ENCODE measurements at regions not wholly inside any gene's neighbourhood (a gene's known extent, or its start where the extent isn't known, plus 50 kb on each side); places are given as distances from the start of the nearest gene placed in this dataset.

- DNase-seq (ENCODE audit: low read depth in 4 of 4, low spot score in 3 of 4) = peak; percentile 36 to 42 (median 38)
Observed at GRCh38 chr18:68035774-68036522, 519.4 kb upstream of the DSEL start.

GRCh38 chr18:68034296-68034695 lies 517.8 kb upstream of the DSEL start:
- no peak for DNase-seq (ENCODE audit: low read depth in 4 of 4, low spot score in 3 of 4)

GRCh38 chr18:68033466-68033865 lies 516.9 kb upstream of the DSEL start:
- DNase-seq (ENCODE audit: low read depth in 4 of 4, low spot score in 3 of 4) = no peak

GRCh38 chr18:68024716-68025115 lies 508.2 kb upstream of the DSEL start:
- no peak for DNase-seq (ENCODE audit: low read depth in 4 of 4, low spot score in 3 of 4)

GRCh38 chr18:68017385-68017784 lies 500.9 kb upstream of the DSEL start:
- DNase-seq (ENCODE audit: low read depth in 4 of 4, low spot score in 3 of 4) = no peak

- DNase-seq (ENCODE audit: low read depth in 4 of 4, low spot score in 3 of 4) = no peak
Observed at GRCh38 chr18:67997496-67997895, 481.0 kb upstream of the DSEL start.

- DNase-seq (ENCODE audit: low read depth in 4 of 4, low spot score in 3 of 4) = no peak
Observed at GRCh38 chr18:67995769-67996168, 479.2 kb upstream of the DSEL start.

- DNase-seq (ENCODE audit: low read depth in 4 of 4, low spot score in 3 of 4) = no peak
Observed at GRCh38 chr18:67980241-67980640, 463.7 kb upstream of the DSEL start.

GRCh38 chr18:67977067-67977616 lies 460.6 kb upstream of the DSEL start:
- no peak for DNase-seq (ENCODE audit: low read depth in 4 of 4, low spot score in 3 of 4)

GRCh38 chr18:67973916-67974315 lies 457.4 kb upstream of the DSEL start:
- DNase-seq (ENCODE audit: low read depth in 4 of 4, low spot score in 3 of 4) = no peak

GRCh38 chr18:67969458-67969857 lies 452.9 kb upstream of the DSEL start:
- no peak for DNase-seq (ENCODE audit: low read depth in 4 of 4, low spot score in 3 of 4)

GRCh38 chr18:67966224-67966623 lies 449.7 kb upstream of the DSEL start:
- DNase-seq (ENCODE audit: low read depth in 4 of 4, low spot score in 3 of 4) = no peak

- DNase-seq (ENCODE audit: low read depth in 4 of 4, low spot score in 3 of 4) = no peak
Observed at GRCh38 chr18:67964462-67964861, 447.9 kb upstream of the DSEL start.

GRCh38 chr18:67961701-67962440 lies 445.4 kb upstream of the DSEL start:
- no peak for DNase-seq (ENCODE audit: low read depth in 4 of 4, low spot score in 3 of 4)

- no peak for DNase-seq (ENCODE audit: low read depth in 4 of 4, low spot score in 3 of 4)
Observed at GRCh38 chr18:67957684-67958083, 441.2 kb upstream of the DSEL start.

GRCh38 chr18:67954594-67954993 lies 438.1 kb upstream of the DSEL start:
- no peak for DNase-seq (ENCODE audit: low read depth in 4 of 4, low spot score in 3 of 4)

- DNase-seq (ENCODE audit: low read depth in 4 of 4, low spot score in 3 of 4) = no peak
Observed at GRCh38 chr18:67951137-67951536, 434.6 kb upstream of the DSEL start.

- no peak for DNase-seq (ENCODE audit: low read depth in 4 of 4, low spot score in 3 of 4)
Observed at GRCh38 chr18:67938660-67939059, 422.1 kb upstream of the DSEL start.

- no peak for DNase-seq (ENCODE audit: low read depth in 4 of 4, low spot score in 3 of 4)
Observed at GRCh38 chr18:67935638-67936037, 419.1 kb upstream of the DSEL start.

GRCh38 chr18:67933271-67933670 lies 416.8 kb upstream of the DSEL start:
- DNase-seq (ENCODE audit: low read depth in 4 of 4, low spot score in 3 of 4) = no peak

- DNase-seq (ENCODE audit: low read depth in 4 of 4, low spot score in 3 of 4) = no peak
Observed at GRCh38 chr18:67932271-67932670, 415.8 kb upstream of the DSEL start.
